ENCODE measurements at regions not wholly inside any gene's neighbourhood (a gene's known extent, or its start where the extent isn't known, plus 50 kb on each side); places are given as distances from the start of the nearest gene placed in this dataset.
A peak's percentile ranks its signal among the peaks of the same experiment; 100 is the strongest.

GRCh38 chr16:80024443-80024842 is 423.9 kb upstream of the MAF start:
- H3K4me3 ChIP-seq (ENCODE audit: low read depth, low read length), result no peak overlapping the region
- no peak for DNase-seq (ENCODE audit: low read depth)
- no peak for TF ChIP-seq CTCF (conservative IDR thresholded peaks at IDR 0.05; ENCODE audit: low read depth, low read length)

- no peak for TF ChIP-seq CTCF (conservative IDR thresholded peaks at IDR 0.05; ENCODE audit: low read depth, low read length)
- no peak overlapping the region for H3K4me3 ChIP-seq (ENCODE audit: low read depth, low read length)
- peak; percentile 75 for DNase-seq (ENCODE audit: low read depth)
Observed at GRCh38 chr16:80023865-80024264, 423.3 kb upstream of the MAF start.

- no peak for DNase-seq (ENCODE audit: low read depth)
- no peak overlapping the region for H3K4me3 ChIP-seq (ENCODE audit: low read depth, low read length)
- no peak for TF ChIP-seq CTCF (conservative IDR thresholded peaks at IDR 0.05; ENCODE audit: low read depth, low read length)
Observed at GRCh38 chr16:80019395-80019794, 418.9 kb upstream of the MAF start.

- no peak for TF ChIP-seq CTCF (conservative IDR thresholded peaks at IDR 0.05; ENCODE audit: low read depth, low read length)
- H3K4me3 ChIP-seq (ENCODE audit: low read depth, low read length), result no peak overlapping the region
- no peak for DNase-seq (ENCODE audit: low read depth)
Observed at GRCh38 chr16:80018466-80018865, 417.9 kb upstream of the MAF start.

GRCh38 chr16:80016731-80017326 is 416.3 kb upstream of the MAF start:
- no peak overlapping the region for H3K4me3 ChIP-seq (ENCODE audit: low read depth, low read length)
- DNase-seq (ENCODE audit: low read depth), result no peak
- no peak for TF ChIP-seq CTCF (conservative IDR thresholded peaks at IDR 0.05; ENCODE audit: low read depth, low read length)

- no peak for TF ChIP-seq CTCF (conservative IDR thresholded peaks at IDR 0.05; ENCODE audit: low read depth, low read length)
- no peak overlapping the region for H3K4me3 ChIP-seq (ENCODE audit: low read depth, low read length)
- DNase-seq (ENCODE audit: low read depth), result peak; percentile 30
Observed at GRCh38 chr16:80015566-80015965, 415.0 kb upstream of the MAF start.

- no peak for DNase-seq (ENCODE audit: low read depth)
- TF ChIP-seq CTCF (conservative IDR thresholded peaks at IDR 0.05; ENCODE audit: low read depth, low read length), result no peak
- H3K4me3 ChIP-seq (ENCODE audit: low read depth, low read length), result no peak overlapping the region
Observed at GRCh38 chr16:80014241-80014939, 413.9 kb upstream of the MAF start.
